HG03575 (cell line): ENCODE measurements at regions not wholly inside any gene's neighbourhood (a gene's known extent, or its start where the extent isn't known, plus 50 kb on each side); places are given as distances from the start of the nearest gene placed in this dataset.

ENCODE experiments used
- ATAC-seq: cut with Tn5 transposase; IDR thresholded peaks from one replicate; pipeline ENCODE4 v1.9.1; 2021; ENCODE audit not compliant: unreplicated experiment, insufficient number of reproducible peaks, low FRiP score; ENCODE audit errors: extremely low read depth

DNA sequence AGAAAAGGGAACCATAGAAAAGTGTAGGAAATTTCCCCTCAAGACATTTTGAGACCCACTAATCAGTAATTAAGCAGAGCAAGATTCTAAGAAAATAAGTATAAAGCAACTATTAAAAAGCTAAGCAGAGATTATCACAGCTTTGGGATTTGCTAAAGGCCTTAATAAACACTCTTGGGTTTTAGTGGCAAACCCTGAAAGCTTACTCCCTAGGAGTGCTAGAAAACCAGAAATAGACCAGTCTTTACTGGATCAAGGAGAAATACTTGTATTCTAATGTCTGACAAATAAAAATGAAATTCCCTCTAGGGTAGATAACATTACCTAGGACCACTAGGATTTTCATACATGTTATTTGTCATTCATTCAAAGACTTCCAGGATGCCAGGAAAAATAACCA lies 510.8 kb downstream of the SPATA31D1 start:
- no peak for ATAC-seq

DNA sequence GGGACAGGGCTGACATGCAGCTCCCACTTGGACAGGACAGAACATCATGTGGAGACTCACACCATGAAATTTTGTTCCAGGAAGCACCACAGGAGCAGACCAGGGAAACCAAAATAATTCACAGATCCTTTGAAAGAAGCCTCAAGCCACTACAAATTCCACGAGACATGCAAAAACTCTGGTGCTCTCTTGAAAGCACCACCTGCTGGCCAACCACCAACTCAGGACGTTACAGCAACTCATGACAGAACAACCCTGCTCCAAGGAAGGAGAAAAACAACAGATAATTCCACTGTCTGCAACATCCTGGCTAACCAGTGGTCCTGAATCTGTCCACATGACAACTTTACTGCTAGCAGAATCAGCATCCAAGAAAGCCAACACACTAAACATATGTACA lies 516.0 kb downstream of the SPATA31D1 start:
- ATAC-seq = no peak

DNA sequence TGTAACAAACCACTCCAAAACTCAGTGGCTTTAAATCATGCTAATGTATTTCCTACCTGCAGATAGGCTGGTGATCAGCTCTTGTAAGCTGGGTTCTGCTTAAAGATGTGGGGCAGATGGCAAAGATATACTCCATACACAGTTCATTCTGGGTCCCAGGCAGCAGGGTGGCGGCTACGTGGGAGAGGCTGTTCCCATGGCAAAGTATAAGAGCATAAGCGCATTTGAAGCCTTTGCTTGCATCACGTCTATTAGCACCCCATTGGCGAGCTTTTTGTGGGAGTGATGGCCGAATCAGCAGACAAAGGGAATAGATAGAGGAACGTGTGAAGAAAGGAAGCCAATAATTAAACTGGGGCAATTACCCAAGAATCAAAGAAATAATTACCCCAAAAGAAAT lies 523.1 kb downstream of the SPATA31D1 start:
- ATAC-seq = no peak

DNA sequence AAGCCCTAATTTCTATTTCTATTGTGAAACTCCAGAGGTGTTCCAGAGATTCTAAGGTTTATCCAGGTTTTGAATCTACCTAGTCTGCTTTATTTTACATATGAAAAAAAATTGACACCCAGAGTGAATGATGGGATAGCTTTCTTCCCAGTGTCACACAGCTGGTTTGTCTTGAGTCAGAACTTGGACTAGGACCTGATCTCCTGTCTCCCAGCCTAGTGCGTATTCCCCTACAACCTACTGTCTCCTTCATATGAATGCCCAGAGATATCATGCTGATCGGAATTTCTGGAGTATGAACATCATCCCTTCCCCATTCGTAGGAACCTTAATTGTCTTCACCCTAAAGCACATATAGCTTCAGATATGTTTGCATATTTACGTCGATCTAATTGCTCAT lies 524.2 kb downstream of the SPATA31D1 start:
- no peak for ATAC-seq

DNA sequence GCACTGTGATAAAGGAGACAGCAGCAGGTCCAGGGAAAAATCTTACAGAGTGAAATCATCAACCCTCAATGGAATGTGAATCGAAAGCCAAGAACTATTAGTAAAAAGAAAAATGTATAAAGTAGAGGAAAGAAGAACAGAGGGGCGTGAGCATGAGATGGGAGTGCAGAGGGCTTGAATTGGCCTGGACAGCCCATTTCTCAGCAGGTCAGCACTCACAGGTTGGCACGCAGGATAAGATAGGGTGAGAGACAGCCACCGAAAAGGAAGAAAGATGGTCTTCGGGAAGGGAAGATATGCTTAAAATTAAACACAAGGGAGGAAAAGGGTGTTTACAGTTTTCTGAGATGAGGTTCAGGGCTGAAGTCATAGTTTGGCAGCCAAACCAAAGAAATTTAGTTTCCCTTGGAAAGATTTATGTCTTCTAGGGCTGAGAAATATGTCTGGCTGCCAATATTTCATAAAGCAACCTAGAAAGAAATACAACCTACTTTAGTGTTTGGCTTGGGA lies 524.7 kb downstream of the SPATA31D1 start:
- no peak for ATAC-seq

DNA sequence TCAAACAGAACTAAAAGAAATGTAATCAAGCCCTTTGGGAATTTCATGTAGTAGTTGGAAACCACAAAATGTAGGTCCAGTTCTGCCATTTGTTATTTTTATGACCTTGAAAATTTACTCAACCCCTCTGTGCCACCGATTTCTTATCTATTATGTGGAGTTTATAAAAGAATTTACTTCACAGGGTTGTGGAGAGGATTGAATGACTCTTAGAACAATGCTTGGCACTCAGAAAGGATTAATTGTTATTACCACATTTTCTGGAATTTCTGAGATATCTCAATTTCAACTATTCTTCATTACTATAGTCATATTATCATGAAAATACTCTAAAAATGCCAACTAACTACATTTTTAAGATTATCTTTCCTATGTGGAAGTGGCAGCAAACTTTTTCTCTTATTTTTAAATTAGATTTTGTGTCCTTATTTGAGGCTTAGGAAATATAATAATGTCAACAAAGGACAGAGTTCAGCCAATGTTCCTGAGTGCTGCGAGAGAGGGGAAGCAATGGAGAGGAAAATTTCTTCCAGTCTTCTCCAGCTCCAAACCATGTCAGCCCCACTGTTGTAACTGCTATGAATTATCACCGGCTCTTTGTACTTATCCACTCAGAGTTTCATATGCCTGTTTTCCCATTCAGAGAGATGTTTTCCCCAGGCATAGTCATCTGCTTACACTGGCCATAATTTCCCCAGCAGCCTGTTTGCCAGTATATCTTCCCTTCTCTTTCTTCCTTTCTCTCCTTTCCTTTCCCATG lies 525.6 kb downstream of the SPATA31D1 start:
- ATAC-seq = no peak

DNA sequence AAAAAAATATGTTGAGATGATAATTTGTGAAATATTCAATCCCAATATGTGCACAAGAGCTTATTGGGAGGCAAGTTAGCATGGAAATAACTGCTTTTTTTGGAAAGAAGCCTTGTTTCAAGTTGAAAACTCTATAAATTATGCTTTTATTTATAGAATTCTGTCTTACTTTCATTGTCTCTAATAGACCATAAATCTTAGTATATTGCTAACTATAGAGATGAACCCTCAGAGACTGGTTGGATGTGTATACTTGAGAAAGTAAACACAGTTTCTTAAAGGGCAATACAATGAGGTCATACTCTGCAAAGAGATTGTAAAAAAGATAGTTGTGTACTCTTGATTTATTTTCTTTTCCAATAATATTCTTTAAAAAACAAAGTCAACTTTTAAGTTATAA lies 530.3 kb downstream of the SPATA31D1 start:
- ATAC-seq = no peak

DNA sequence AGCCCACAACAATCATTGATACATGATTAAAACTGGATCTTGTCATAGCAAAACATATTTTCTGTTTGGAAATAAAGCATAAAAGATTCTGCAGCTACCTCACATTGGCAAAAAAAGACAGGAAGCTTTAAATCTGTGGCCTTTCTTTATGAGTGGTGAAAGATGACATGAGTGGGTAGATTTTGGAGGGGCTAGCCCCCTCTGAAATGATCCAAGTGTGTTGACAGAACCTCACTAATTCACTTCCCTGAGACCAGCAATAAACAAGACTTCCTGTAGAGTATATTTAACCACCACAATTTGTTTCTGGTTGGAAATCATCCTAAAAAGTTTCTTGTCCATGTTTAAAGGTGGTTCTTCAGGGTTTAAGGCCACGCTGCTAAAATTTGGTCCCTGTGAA lies 530.8 kb downstream of the SPATA31D1 start:
- no peak for ATAC-seq

DNA sequence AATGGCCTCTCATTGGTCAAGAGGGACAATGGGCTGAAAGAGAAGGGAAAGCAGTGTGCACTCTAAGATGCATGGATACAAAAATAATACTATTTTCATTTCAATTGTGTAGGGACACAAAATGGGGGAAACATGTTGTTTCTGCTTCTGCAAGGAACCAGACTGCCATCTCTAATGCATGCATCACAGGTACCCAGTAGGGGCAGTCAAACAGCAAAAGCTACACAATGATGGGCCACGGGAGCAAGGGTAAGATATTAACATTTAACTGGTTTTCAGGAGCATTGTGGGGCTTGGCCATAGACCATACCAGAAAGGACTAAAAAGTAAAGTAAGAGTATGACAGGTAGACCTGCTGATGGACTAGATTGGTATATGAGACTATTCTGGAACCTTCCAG lies 535.8 kb downstream of the SPATA31D1 start:
- ATAC-seq = no peak

DNA sequence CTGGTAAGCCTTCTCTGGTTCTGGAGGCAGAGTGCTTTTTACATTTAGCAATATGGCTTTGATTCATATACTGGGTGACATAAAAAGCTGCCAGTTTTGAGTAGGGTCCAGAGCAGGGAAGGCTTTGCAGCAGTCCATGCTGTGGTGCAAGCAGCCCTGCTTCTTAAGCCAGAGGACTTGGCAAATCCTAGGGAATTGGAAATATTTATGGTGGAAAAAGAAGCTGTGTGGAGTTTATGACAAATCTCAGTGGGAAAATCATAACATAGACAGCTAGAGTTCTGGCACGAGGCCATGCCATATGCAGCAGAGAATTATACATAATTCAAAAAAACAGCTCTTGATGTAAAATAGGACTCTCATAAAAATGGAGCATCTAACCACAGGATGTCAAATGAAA lies 536.4 kb downstream of the RASEF start:
- ATAC-seq = no peak

DNA sequence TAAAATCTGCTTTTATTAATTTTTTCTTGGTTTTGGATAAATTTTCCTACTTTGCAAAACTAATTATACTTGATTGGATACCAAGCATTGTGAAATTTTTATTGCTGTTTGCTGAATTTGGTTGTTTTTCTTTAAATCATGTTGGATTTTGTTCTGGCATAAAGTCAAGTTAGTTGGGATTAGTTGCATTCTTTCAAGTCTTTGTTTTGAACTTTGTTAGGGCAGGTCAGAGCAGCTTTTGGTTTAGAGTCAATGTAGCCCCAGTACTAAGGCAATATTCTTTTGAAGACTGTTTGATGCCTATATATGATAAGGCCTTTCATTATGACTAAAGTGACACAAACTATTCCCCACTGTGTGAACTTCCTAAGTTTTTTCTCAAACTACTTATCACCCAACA lies 531.1 kb downstream of the RASEF start:
- ATAC-seq = no peak

DNA sequence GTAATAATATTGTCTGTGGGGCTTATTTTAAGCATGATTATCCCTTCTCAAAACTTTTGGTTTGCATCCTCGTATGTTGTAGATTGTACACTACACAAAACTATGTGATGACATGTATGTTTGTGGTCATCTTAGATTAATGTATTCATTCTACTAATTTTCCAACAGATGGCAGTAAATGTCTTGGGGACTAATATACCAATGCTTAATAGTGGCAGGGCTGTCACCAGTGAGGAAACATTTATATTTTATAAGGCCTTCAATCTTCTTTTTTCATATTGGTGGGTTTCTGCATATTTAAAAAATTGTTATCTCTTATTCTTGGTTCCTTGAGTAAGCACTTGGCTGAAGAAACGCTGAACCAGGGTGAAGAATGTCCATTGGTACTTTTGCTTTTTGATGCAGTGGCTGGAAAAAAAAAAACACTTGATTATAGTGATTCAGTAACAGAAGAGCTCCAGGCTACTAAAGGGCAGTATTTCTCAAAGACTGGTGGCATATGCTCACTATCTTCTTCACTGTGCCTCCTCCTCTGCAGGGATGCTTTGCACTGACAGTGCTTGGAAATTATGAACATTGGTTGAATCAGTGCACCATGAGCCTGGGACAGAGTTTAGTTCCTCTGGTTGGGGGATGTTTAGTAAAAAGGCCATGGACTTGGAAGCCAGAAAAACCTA lies 530.3 kb downstream of the RASEF start:
- no peak for ATAC-seq

DNA sequence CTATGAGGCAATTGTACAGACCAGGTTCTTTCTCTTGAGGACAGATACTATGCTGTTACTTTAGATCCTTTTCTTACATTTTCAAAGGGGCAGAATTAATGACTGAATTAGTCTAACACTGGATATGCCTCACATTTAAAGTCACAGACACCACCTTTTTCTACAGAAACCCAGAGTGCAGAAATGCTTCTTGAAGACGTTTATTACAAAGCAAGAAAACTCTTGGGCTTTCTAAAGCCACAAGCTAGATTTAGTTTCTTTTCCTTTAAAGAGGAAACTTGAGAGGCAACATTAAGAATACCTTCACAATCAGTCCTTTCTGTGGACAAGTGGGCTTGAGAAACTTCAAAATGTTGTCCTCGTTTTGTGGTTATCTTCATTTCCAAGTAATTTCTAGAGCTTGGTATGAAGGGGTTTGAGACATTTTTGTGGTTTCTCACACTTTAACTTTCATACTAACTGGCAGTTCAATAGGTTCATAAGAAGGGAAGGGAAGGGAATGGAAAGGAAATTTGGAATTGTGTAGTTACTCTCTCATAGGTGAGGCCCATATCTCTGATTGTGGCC lies 527.4 kb downstream of the RASEF start:
- ATAC-seq = no peak

DNA sequence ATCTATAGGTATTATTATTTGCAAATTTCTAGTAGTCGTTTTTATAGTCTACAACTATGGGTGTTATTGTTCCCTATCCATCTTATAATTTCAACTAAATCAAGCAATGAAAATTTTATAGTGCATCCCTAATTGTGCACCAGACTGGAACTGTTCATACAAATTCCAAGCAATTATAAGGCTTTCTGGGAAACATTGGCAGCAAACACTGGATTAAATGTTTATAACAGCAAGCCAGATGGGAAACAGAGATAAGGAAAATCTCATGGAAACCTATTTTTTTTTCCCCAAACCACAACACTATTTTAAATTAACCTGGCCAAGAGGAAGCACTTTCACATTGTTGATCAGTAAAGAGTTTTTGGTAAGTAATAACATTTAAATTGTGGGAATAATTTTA lies 524.3 kb downstream of the RASEF start:
- ATAC-seq = no peak

DNA sequence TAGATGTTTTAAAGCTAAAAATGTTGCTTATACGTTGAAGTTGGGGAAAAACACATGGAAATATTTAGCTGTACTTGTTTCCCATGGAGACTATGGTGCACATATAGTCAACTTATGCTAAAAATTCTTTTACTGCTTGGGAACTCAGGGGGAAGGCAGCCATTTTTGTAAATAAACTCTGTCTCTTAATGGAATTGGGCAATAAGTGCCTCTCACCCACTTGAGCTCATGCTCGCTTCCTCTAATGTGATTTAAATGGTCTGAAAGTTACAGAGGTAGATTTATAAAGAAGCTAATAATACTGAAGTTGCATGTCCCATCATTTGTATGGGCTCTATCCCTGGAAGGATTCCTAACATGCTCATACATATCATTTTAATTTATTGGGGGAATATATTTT lies 523.8 kb downstream of the RASEF start:
- no peak for ATAC-seq

DNA sequence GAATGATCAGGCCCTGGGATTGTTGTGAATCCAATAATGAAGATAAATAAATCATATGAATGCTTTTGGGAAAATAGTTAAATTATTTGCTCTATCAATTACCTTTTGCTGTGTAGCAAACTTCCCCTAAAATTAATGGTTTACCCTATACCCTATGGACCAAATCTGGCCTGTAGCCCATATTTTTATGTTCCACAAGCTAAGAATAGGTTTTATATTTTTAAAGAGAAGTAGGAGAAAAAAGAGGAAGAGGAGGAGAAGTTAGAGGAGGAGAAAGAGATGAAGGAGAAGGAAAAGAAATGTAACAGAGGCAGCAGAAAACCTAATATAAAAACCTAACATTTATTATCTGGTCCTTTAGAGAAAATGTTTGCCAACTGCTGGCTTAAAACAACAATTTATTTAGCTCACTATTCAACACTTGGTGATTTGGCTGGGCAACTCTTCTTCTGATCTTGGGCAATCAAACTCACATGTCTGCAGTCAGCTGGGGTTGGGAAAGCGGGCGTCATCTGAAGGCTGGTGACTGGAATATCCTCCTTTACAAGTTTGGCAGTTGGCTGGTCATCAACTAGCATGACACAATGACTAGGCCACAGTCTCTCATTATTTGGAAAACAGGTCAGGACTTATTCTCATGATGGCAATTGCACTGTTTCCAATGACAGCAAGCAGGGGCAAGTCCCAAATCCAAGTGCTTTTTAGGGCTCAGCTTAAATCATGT lies 522.9 kb downstream of the RASEF start:
- no peak for ATAC-seq

DNA sequence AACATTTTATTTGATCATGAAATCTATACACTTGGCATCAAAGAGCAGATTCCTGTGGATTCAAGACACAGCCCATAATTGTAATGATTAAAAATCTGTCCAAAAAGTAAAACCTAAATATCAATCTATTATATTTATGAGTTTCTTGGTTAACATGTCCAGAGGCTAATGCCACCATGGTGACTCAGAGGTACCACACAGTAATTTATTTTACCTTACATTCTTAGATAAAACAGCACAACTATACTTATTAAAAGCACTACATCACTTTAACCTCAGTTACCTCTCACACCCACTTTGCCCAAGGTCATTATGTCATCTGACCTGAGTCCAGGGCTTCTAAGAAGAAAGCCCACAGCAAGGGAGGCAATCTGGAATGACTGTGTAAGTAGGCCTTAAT lies 519.2 kb downstream of the RASEF start:
- no peak for ATAC-seq

DNA sequence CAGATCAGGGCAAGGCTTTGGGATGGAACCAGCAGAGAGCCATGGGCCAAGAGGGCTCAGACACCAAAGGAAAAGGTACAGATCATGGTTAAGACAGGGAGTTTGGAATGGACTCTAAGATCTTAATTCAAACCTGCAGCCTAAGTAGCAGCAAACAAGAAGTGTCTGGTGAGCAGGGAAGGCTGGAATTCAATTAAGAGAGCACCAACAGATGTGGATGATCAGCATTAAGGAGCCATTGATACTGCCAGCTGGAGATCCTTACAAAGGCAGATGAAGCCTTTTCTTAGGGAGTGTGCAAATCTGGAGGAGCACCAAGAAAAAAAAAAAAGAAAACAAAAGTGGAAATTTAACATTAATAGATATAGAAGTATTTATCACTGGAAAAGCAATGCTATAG lies 516.8 kb downstream of the RASEF start:
- no peak for ATAC-seq

DNA sequence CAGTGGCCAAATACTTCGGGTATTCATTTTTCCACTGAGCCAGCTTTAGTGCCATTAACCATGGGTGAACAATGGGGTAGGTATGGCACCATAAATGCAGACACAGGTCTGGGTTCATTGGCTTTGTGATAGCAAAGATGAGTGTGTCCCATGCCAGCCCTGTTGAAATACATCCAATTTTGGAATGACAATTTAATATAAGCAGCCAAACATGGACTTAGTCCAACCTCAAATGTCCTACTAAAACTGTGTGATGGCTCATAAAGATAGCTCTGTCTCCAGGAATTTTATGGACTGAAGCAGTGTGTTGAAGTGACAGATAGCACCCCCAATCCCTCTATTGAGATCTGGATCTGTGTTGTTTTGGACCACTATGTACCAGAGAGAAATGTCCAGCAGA lies 514.9 kb downstream of the RASEF start:
- no peak for ATAC-seq
